Activated CD4-positive, alpha-beta T cell treated with anti-CD3 and anti-CD28 coated beads, Interleukin-2, amount 50 U/mL, for 24 hours (primary cell): ENCODE measurements at regions not wholly inside any gene's neighbourhood (a gene's known extent, or its start where the extent isn't known, plus 50 kb on each side); places are given as distances from the start of the nearest gene placed in this dataset.
A peak's percentile ranks its signal among the peaks of the same experiment; 100 is the strongest.
"Not testable (repeated sequence)": the region's sequence is repeated elsewhere in the genome, so short reads cannot be mapped to it uniquely, and the experiment has no call there.

Experiments used
- DNase-seq, 2 donors: peaks; one replicate each; pipeline ENCODE4 v3.0.0-alpha.2; 2020; ENCODE audit warnings: low read depth in 1 of 2, low spot score in 1 of 2

DNA sequence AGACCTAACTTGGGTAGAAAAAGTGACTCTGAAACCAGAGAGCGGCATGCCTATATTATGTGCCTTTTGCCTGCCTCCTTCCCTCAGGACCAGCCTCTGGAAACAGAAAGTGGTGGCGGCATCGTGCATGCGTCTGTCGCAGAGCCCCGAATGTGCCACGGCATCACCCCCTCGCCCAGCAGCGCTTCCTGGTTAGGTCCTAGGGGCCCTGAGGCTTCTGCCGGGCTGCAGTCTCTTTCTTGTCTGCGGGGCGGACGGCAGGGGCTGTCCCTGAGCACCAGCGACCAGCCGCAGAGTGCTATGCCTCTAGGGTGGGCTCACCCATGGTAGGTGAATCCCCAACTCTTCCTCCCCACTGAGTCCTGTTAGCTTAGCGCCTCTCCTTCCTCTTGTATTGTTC, 68.7 kb downstream of the VSIG4 start:
- no peak for DNase-seq

DNA sequence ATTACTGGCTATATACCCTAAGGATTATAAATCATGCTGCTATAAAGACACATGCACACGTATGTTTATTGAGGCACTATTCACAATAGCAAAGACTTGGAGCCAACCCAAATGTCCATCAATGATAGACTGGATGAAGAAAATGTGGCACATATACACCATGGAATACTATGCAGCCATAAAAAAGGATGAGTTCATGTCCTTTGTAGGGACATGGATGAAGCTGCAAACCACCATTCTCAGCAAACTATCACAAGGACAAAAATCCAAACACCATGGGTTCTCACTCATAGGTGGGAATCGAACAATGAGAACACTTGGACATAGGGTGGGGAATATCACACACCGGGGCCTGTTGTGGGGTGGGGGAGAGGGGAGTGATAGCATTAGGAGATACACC, 72.7 kb downstream of the VSIG4 start:
- DNase-seq, result not testable (repeated sequence)

GRCh38 chrX:65961714-65962113, 78.2 kb downstream of the VSIG4 start:
- DNase-seq, result no peak

DNA sequence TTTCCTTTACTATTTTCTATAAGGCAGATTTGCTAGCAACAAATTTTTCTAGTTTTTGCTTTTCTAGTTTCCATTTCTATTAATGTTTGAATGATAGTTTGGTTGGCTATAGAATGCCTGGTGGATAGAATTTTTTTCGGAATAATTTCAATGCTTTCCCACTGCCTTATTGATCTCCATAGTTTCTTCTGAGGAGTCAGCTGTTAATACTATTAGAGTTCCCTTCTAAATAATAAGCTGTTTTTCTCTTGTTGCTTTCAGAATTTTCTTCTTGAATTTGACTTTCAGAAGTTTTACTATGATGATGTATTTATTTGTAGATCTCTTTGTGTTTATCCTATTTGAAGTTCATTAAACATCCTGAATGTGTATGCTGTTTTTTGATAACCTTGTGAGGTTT, 91.8 kb downstream of the VSIG4 start:
- DNase-seq, result no peak

- no peak for DNase-seq
Measured at GRCh38 chrX:65941775-65942174, 98.1 kb downstream of the VSIG4 start.

DNA sequence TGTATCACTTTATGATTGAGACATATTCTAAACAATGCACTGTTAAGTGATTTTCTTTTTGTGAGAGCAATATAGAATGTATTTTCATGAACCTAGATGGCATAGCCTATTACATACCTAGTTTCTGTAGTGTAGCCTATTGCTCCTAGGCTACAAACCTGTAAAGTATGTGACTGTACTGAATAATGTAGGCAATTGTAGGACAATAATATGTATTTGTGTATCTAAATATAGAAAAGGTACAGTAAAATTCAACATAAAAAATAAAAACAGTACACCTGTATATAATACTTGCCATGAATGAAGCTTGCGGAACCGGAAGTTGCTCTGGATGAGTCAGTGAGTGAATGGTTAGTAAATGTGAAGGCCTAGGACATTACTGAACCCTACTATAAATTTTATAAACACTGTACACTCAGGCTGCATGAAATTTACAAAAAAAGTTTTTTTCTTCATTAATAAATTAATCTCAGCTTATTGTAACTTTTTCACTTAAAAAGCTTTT, 106.7 kb downstream of the VSIG4 start:
- no peak for DNase-seq

GRCh38 chrX:65932173-65933084, 107.5 kb downstream of the VSIG4 start:
- peak in 1 of 2 donors; percentile 25 for DNase-seq

- no peak for DNase-seq
Measured at GRCh38 chrX:65928522-65928921, 111.4 kb downstream of the VSIG4 start.

DNA sequence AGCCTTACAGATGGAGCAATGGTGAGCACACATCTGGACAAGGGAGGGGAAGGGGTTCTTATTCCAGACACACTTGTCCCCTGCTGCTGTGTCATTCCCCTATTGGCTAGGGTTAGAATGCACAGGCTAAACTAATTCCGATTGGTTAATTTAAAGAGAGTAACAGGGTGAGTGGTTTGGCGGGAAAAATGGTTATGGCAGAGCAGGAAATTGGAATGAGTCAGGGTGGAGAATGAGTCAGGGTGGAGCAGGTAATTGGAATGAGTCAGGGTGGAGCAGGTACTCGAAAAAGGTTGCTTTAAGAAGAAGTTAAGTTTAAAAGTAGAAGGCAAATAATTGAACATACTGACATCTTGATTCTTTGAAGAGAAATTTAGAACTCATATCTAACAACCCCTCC, 112.5 kb downstream of the VSIG4 start:
- DNase-seq, result not testable (repeated sequence)

- DNase-seq, result no peak
Measured at GRCh38 chrX:65926095-65927019, 113.5 kb downstream of the VSIG4 start.

DNA sequence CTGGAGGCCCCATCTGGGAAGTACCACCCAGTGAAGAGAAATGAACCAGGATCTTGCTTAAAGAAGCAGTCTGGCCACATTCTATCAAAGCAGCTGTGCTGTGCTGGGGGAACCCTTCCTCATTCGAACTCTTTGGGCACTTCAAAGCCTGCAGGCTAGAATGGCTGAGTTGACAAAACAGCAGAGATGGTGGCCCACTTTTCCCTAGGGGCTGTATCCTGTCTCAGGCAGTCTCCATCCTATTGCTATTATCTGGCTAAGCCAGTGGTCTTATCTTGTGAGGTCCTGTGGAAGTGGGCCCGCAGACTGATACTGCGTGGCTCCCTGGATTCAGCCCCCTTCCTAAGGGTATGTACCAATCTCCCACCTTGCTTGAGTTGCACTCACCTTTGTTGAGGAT, 114.3 kb downstream of the VSIG4 start:
- no peak for DNase-seq

GRCh38 chrX:65925005-65925404, 114.9 kb downstream of the VSIG4 start:
- no peak for DNase-seq

DNA sequence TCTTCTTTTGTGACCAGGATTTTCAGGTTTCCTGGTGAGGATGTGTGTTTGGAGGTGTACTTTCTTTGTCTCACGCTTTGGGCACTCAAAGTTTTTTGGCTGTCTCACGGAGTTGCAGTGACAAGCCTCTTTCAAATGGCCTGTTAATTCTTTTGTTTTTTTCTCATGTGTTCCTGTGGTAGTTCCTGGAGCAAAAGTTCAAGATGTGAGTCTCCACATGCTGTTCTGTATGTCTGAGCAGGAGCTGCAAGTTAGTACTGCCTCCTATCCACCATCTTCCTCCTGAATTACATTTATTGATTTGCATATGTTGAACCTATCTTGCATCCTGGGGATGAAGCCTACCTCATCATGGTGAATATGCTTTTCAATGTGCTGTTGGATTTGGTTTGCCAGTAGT, 118.5 kb downstream of the VSIG4 start:
- DNase-seq, result no peak

DNA sequence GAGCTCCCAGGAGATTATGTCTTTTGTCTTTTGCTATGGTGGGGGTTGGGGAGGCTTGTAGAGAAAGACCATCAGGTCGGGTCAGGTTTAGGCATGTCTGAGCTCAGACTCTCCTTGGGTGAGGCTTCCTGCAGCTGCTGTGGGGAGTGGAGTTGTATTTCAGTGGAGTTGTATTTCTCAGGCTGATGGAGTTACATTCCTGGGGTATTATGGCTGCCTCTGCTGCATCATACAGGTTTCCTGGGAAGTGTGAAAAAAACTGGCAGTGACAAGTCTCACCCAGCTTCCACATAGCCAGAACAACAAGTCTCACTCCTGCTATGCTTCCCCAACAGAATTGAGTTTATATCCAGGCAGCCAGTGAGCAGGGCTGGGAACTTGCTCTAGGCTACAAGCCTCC, 119.3 kb downstream of the VSIG4 start:
- DNase-seq, result no peak

DNA sequence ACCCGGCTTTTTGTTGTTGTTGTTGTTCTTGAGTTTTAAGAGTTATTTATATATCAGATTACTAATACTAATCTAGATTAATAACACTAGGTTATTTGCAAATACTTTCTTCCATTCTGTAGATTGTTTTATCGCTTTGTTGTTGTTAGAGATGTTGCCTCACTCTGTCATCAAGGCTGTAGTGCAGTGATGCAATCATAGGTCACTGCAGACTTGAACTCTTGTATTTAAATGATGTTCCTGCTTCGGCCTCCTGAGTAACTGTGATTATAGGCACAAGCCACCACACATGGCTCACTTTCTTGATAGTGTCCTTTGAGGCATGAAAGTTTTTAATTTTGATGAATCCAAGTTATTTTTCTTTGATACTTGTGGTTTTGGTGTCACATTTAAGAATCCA, 129.0 kb downstream of the VSIG4 start:
- no peak for DNase-seq

DNA sequence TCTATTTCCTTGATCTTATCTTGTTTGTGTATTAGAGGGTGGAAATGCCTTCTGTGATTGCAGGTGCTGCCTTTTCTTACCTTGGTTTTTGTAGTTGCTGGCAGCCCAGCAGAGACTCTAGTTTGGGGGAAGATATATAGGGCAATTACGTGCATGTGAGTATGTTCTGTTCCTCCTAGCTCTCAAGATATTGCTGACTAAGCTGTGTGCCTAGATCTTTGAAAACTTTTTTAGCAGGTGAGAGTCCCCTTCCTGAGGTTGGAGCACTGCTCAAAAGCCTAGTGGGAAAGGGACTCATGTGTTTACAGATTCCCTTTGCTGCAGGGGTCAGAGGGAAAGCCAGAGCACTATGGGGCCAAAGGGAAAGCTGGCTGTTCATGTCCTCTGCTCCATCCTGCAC, 136.1 kb downstream of the VSIG4 start:
- no peak for DNase-seq

DNA sequence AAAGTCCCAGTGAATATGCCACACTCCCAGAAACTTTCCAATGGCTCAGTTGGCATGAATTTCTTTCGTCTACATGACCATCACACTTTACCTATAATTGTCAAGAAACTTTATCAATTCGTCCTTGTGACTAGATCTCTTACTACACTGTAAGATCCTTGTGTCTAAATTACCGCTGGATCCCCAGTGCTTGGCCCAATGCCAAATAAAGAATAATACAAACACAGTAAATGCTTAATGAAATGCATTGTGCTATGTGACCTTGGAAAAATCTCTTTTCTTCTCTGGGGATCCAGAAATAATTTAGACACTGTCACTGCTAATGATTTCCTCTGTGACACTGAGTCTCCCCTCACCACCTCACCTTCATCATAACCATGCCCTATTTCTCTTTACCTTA, 137.9 kb downstream of the VSIG4 start:
- DNase-seq, result no peak

- no peak for DNase-seq
Measured at GRCh38 chrX:65900850-65901844, 138.7 kb downstream of the VSIG4 start.

GRCh38 chrX:65894133-65894532, 145.7 kb downstream of the VSIG4 start:
- no peak for DNase-seq

GRCh38 chrX:65891817-65892216, 148.1 kb downstream of the VSIG4 start:
- DNase-seq, result not testable (repeated sequence)

- DNase-seq, result not testable (repeated sequence)
Measured at GRCh38 chrX:65888150-65888549, 151.7 kb downstream of the VSIG4 start.
